ENCODE measurements at regions not wholly inside any gene's neighbourhood (a gene's known extent, or its start where the extent isn't known, plus 50 kb on each side); places are given as distances from the start of the nearest gene placed in this dataset.
"Not testable (repeated sequence)": the region's sequence is repeated elsewhere in the genome, so short reads cannot be mapped to it uniquely, and the experiment has no call there.

DNA sequence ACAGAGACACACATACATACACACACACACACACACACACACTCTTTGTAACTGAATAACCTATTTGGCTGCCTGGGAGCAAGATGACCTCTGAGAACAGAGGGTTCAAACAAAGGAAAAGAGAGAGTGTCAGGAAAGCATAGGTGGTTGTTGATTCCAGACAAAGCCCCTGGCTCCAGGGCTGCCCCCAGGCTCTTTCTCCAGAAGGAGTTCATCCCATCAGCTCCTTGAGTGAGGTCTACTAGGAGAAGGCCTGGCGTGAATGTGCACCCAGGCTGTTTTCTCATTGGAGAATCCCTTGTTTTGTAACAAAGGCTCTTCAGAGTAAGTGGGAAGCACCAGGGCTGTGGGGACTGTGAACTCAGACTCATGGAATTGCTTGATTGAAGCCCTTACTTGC is 151.9 kb downstream of the EMP1 start:
- no peak for DNase-seq (ENCODE audit: low spot score)

DNA sequence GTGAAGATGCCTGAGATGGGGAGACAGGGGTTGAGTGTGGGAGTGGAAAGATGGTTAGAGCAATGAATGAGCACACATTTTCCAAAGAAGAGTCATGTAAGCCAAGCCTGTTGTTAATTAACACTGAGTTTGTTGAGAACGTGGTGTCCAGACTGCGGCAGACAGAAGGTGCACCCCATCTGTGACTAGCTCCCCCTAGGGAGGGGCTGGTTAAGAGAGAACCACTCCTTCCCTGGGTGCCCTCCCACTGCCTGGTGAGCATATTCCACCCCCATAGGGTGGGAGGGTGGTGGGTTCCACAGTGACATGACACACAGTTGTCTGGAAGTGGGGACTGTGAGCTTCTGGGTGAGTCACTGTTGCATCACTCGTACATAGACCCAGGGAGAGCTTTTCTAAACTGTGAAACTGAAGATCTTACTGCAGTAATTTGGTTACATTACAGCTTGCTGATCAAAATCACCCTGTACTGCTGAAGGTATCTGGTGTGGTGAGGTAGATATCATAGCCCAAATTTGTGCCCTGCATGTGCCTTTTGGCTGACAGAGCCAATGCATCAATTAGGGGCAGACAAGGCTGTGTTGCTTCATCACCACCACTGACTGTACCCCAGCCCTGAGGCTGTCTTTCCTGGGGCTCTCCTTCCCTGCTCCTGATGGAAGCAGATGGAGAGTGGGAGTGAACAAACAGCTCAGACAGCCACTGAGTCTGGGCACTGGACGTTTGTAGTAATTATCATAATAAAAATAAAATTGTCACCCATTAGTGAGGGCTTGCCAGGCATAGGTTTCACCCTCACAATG is 150.9 kb downstream of the EMP1 start:
- no peak for DNase-seq (ENCODE audit: low spot score)

DNA sequence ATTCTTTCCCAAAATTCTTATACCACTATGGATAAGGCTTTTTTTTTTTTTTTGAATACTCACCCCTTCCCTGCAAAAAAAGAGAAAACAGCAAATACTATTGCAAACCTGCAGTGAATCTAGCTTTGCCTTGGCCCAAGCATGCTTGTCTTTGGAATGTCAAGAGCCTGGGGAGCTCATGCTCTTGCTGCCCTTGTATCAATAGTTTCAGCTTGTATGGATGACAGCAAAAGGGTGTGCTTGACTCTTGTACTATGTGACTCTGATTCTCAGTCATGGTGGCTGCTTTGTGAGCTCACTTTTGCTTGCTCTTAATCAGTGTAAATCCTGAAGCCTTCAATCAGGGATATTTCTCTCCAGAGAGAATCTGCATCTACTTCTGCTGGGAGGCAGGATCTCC is 149.2 kb downstream of the EMP1 start:
- DNase-seq (ENCODE audit: low spot score), result no peak

- DNase-seq (ENCODE audit: low spot score), result no peak
Observed at GRCh38 chr12:13343375-13343774, 146.8 kb downstream of the EMP1 start.

- no peak for DNase-seq (ENCODE audit: low spot score)
Observed at GRCh38 chr12:13342971-13343370, 146.4 kb downstream of the EMP1 start.

- no peak for DNase-seq (ENCODE audit: low spot score)
Observed at GRCh38 chr12:13340149-13340548, 143.6 kb downstream of the EMP1 start.

DNA sequence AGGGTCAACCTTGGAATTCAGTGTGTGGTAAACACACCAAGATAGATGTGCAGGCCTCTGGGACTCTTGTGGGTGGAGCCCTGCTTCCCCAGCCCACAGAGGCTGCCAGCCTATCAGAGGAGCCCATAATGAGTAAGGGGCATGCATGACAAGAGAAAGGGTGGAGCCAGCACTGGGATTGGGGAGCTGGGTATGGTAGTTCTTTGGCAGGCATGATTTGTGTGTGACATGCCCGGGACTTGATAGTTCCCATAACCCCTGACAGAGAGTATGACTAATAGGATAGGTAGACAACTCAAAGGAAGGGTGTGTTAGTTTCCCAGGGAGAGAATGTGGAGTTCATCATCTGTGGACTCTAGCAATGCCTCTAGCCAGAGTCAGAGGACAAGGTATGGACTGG is 143.0 kb downstream of the EMP1 start:
- DNase-seq (ENCODE audit: low spot score), result no peak

DNA sequence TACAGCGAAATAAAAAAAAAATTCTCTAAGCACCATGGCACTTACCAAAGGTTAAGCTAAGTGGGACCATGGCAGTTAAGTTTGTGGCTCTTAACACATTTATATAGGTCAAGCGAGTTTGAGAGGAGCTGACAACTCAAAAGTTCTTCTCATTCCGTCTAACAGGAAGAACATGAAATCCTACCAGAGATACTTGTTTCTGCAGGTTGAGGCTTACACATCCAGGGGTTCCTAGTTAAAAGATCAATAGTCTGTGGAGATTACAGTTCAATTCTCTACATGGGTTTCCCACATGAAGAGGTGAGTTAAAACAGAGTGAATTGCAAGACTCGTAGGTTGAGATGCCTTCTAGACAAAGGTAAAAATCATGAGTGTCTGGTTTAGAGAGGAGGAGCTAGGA is 142.6 kb downstream of the EMP1 start:
- no peak for DNase-seq (ENCODE audit: low spot score)

DNA sequence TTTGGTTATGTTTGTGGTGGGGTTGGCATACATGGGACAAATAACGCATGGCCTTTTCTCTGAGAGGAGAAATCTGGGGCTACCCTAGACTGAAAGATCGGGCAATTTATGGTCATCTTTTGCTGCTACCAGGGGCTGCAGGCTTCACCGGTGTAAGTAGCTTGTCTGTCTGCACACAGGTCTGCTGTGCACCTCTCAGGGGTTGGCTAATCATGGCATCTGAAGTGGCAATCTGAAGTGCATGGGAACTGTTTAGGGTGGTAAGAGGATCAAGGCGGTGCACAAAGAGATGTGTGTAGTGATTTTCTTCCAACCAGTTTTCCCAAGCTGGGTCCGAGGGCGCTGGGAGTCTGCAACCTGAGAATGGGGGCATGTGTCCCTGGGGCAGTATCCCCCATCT is 141.3 kb downstream of the EMP1 start:
- DNase-seq (ENCODE audit: low spot score), result no peak

- no peak for DNase-seq (ENCODE audit: low spot score)
Observed at GRCh38 chr12:13336216-13336615, 139.7 kb downstream of the EMP1 start.

GRCh38 chr12:13328535-13328934 is 132.0 kb downstream of the EMP1 start:
- no peak for DNase-seq (ENCODE audit: low spot score)

DNA sequence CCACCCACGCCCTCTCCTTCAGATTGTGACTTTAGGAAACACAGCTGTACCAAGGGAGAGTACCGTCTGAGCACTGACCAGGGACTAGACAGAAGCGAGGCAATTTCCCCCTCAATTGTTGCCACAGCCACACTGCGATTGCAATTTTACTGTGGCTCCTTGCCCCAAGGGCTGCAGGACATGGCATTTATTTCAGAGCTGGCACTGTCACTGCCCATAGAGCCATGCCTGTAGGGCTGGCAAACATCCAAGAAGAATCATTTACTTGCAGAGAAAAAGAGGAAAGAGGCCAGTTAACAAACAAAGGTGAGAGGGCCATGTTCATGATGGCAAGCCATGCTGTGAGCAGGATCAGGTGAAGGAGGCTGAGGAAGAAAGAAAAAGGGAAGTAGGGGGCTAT is 129.6 kb downstream of the EMP1 start:
- no peak for DNase-seq (ENCODE audit: low spot score)

DNA sequence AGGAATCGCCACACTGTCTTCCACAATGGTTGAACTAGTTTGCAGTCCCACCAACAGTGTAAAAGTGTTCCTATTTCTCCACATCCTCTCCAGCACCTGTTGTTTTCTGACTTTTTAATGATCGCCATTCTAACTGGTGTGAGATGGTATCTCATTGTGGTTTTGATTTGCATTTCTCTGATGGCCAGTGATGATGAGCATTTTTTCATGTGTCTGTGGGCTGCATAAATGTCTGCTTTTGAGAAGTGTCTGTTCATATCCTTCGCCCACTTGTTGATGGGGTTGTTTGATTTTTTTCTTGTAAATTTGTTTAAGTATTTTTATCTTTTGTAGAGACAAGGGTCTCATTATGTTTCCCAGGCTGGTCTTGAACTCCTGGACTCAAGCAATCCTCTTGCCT is 128.5 kb downstream of the EMP1 start:
- not testable (repeated sequence) for DNase-seq (ENCODE audit: low spot score)

DNA sequence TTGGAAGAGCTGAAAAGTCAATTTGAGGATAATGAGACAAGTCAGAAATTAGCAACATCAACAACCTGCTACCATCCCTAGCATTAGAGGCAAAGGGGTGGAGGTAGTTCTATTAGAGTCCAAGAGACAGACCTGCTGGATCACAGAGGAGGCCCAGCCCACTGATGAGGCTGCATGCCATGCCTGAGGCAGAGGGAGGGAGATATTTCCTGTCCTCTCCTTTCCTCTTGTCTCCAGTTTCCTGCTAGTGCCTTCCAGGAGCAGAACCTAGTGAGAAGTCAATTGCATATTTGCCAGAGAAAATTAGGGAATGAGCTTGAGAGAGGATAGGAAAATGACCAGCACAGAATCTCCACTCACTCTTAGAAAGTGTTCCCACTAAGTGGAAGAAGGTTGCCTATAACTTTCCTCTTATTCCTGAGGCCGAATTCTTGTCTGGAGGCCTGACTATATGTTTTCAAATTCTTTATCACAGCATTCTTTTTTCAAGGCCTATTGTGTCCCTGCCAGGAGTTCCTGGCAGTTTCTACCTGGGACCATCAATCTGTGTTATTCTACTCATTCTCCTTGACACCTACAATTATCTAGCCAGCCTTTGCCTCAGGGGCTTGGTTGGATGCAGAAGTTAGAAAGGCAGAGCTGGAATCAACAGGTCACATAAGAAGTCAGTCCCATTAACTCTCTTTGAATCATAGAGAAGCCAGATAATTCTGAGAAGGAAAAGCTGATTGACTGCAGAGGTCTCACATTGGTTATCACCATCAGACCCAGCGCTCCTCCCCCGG is 121.9 kb downstream of the EMP1 start:
- DNase-seq (ENCODE audit: low spot score), result no peak

GRCh38 chr12:13316587-13317246 is 120.2 kb downstream of the EMP1 start:
- no peak for DNase-seq (ENCODE audit: low spot score)

DNA sequence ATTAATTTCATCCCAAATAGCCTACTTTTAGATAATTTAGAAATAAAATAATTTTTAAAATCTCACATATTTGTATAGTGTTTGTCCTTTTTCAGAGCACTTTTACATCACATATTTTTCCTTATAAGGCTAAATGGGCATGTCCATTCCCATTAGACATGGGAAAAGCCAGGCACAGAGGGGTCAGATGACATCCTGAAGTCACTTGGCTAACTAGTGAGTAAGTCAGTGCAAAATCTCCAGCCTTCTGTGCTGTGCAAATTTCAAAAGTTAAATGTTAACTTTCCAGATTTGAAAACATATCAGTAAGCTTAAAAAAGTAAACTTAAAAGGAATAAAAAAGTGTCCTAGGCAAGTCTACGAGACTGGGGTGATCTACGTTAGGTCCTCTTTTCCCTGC is 117.4 kb downstream of the EMP1 start:
- DNase-seq (ENCODE audit: low spot score), result no peak

DNA sequence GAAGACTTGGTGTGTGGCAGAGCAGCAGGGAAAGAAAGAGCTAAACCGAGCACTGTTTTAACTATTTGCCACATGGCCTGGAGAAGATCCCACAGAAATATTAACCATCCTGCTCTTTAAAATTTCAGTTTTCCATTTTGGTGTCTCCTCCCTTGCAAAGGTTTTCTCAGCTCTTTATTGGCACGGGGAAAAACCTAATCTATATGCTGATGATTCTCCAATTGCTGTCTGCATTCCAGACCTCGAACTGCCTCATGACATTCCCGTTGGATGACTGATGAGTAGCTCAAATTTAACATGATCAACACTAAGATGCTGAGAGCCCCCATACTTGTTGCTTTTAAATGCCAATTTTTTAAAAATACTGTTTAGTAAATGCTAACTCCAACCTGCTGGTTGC is 115.0 kb downstream of the EMP1 start:
- no peak for DNase-seq (ENCODE audit: low spot score)

DNA sequence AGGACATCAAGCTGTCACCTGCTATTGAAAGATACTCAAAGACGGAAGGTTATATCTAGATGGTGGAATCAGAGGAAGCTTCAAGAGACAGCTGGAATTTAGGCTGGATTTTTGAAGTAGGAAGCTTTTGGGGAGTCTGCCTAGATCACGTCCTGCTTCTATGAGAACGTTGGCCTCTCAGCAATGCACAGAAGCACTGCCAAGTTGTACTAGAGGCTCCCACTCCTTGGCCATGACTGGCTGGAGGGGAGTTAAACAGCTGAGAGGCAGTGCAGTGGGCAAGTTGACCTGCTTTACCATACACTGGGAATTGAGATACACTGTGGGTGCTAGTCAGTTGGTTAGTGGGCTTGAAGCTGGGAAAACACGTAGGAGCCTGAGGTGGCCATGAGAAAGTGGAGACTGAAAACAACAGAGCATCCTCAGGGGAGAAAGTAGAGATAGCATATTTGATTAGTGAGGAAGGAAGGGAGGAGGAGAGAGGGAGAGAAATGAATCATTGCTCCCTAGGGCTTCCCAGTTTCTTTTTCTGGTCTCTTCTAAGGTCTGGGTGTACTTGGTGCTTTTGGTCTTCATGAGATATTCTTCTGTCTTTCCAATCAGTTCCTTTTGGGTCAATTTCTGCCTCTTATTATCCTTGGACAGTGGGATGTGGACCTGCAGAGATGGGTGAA is 110.8 kb downstream of the EMP1 start:
- no peak for DNase-seq (ENCODE audit: low spot score)

DNA sequence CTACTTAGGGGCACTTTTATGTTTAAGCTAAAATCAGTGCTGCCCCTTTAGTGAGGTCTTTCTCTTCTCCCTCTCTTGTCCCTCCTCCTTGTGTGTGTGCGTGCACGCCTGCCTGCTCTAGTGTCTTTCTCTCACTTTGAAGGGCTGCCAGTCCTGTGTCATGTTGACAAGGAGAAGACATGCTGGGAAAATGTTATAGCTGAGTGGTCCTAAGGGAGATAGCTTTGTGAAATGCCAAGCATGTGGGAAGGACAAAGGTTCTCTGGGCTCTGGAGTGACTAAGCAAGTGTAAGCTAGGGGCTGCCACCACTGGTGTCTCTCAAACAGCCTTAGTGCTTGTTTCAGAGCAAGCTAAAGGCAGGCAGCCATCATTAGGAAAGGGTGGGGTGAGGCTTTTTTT is 108.4 kb downstream of the EMP1 start:
- no peak for DNase-seq (ENCODE audit: low spot score)

DNA sequence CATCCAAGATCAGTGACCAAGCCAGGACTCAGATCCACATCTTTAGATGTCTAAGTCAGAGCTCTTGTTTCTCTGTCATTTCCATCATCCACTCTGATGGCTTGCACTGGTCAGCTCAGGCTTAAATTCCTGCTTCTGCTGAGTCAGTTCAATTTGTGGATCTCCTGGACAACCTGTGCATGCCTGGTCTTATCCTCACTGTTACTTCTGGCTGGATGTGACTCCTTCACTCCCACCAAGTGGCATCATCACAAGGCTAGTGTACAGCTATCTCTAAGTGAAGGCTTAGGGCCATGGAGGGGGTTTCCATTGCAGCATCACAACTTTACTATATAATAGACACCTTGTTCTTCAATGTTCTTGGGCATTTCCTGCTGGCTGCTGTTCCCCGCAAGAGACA is 102.9 kb downstream of the EMP1 start:
- DNase-seq (ENCODE audit: low spot score), result no peak

DNA sequence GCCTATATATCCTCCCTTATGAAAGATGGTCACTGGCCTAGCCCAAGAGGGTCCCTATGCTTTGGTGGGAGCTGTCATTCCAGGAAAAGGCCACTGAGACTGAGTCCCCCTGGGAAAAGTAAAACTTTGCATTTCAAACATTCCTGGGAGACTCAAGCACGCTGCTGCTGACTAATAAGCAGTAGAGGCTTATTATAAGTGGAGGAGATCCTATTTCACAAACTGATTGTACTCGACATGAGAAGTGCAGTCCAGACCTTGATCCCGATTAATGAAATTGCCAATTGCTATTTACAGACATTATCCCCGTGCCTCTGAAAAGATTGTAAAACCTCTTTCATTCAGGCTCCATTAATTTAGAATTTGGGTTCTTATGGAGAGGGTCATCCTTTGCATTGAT is 96.6 kb downstream of the EMP1 start:
- DNase-seq (ENCODE audit: low spot score), result no peak

DNA sequence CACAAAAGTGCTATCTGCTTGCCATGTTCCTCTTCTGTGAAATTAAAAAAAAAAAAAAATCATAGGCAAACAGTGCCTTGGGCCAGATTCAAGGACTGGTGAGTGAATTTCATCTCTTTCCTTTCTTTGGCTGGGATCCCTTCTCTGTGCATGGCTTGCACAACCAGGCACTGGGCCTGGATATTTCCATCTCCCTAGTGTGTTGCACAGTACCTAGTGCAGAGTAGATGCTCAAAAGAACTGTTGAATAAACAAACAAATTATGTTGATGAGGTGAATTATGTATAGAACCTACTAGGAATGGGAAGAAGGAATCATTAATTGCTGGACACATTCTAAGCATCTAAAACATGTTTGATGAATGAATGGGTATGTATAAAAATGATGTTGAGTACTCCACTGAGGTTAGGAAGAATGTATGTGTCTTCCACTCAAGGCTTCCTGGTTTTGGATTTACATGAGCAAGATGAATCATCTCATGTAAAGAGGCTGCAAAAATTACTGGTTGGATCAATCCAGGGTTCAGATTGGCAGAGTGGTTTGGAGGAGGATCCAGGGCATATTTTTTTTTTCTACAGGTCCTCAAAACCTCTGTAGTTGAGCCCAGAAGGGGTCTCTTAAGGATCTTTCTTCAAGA is 93.2 kb downstream of the EMP1 start:
- no peak for DNase-seq (ENCODE audit: low spot score)

All from pons (tissue), 1 donor.